ENCODE measurements at regions not wholly inside any gene's neighbourhood (a gene's known extent, or its start where the extent isn't known, plus 50 kb on each side); places are given as distances from the start of the nearest gene placed in this dataset.

- no CpG with 5 or more reads among the region's 7 CpGs for WGBS, 2 donors (ENCODE audit: extremely low coverage in 2 of 2, insufficient read length in 2 of 2, insufficient replicate concordance in 1 of 2)
- H2BK120ac ChIP-seq (ENCODE audit: low read depth, low read length), result no peak overlapping the region
- no peak overlapping the region for H2AFZ ChIP-seq (ENCODE audit: low read length)
- no peaks in the 10 kb centered on the region for H3K27me3 ChIP-seq (ENCODE audit: control insufficient read depth in 3 of 3, insufficient read depth in 3 of 3, low read depth in 1 of 3, low read length in 3 of 3)
- no peak overlapping the region for H3K23ac ChIP-seq (ENCODE audit: low read depth, low read length, poor library complexity)
- H3K9me3 ChIP-seq (replicated peaks in 1 of 2; ENCODE audit: control insufficient read depth in 2 of 2, insufficient read depth in 1 of 2, low read depth in 1 of 2, low read length in 2 of 2), result no peaks in the 10 kb centered on the region
- H3K4me2 ChIP-seq (ENCODE audit: insufficient read depth, low read length, poor library complexity, severe bottlenecking), result no peak overlapping the region
- no peak overlapping the region for H2AK5ac ChIP-seq (ENCODE audit: low read depth, low read length)
- no peak overlapping the region for H2BK12ac ChIP-seq (ENCODE audit: low read length)
- no peaks in the 10 kb centered on the region for H3K79me1 ChIP-seq (ENCODE audit: low read depth, low read length)
- peaks cover 15 to 18% of the 10 kb centered on the region in 2 donors for H3K4me1 ChIP-seq (ENCODE audit: control insufficient read depth in 2 of 2, insufficient read depth in 1 of 2, low read depth in 1 of 2, low read length in 2 of 2)
- H4K8ac ChIP-seq (ENCODE audit: low read depth, low read length), result no peak overlapping the region
- no peak overlapping the region for H2BK5ac ChIP-seq (ENCODE audit: low read length)
- no peaks in the 10 kb centered on the region for H3K36me3 ChIP-seq (replicated peaks in 1 of 2; ENCODE audit: control insufficient read depth in 2 of 2, insufficient read depth in 2 of 2, low read length in 2 of 2)
- no peak overlapping the region for H3K4me3 ChIP-seq (ENCODE audit: low read length in 2 of 2)
- no peak overlapping the region for H3K18ac ChIP-seq (ENCODE audit: low read length)
- no peak overlapping the region for H2BK15ac ChIP-seq (ENCODE audit: low read length)
- H3K9ac ChIP-seq (ENCODE audit: low read depth, low read length, poor library complexity), result no peak overlapping the region
- no peak overlapping the region for H3K4ac ChIP-seq (ENCODE audit: low read length)
- no peak overlapping the region for H3K27ac ChIP-seq (replicated peaks; ENCODE audit: low read length)
- no peak overlapping the region for H3K14ac ChIP-seq (ENCODE audit: low read length)
- no peak for DNase-seq (ENCODE audit: low spot score)
- H4K91ac ChIP-seq (ENCODE audit: low read depth, low read length, poor library complexity), result no peak overlapping the region
Observed at GRCh38 chr3:64351713-64352638, 126.7 kb upstream of the PRICKLE2 start.

GRCh38 chr3:64349551-64349950 is 124.3 kb upstream of the PRICKLE2 start:
- no peak overlapping the region for H2BK12ac ChIP-seq (ENCODE audit: low read length)
- DNase-seq (ENCODE audit: low spot score), result no peak
- no peak overlapping the region for H3K4me2 ChIP-seq (ENCODE audit: insufficient read depth, low read length, poor library complexity, severe bottlenecking)
- no peak overlapping the region for H4K91ac ChIP-seq (ENCODE audit: low read depth, low read length, poor library complexity)
- H3K36me3 ChIP-seq (replicated peaks in 1 of 2; ENCODE audit: control insufficient read depth in 2 of 2, insufficient read depth in 2 of 2, low read length in 2 of 2), result no peaks in the 10 kb centered on the region
- H3K79me1 ChIP-seq (ENCODE audit: low read depth, low read length), result no peaks in the 10 kb centered on the region
- H2BK15ac ChIP-seq (ENCODE audit: low read length), result no peak overlapping the region
- no peak overlapping the region for H2AK5ac ChIP-seq (ENCODE audit: low read depth, low read length)
- no peak overlapping the region for H3K4me3 ChIP-seq (ENCODE audit: low read length in 2 of 2)
- no peak overlapping the region for H4K8ac ChIP-seq (ENCODE audit: low read depth, low read length)
- peaks cover 19 to 22% of the 10 kb centered on the region in 2 donors for H3K4me1 ChIP-seq (ENCODE audit: control insufficient read depth in 2 of 2, insufficient read depth in 1 of 2, low read depth in 1 of 2, low read length in 2 of 2)
- no peaks in the 10 kb centered on the region for H3K27me3 ChIP-seq (ENCODE audit: control insufficient read depth in 3 of 3, insufficient read depth in 3 of 3, low read depth in 1 of 3, low read length in 3 of 3)
- no peak overlapping the region for H3K27ac ChIP-seq (replicated peaks; ENCODE audit: low read length)
- H3K9me3 ChIP-seq (replicated peaks in 1 of 2; ENCODE audit: control insufficient read depth in 2 of 2, insufficient read depth in 1 of 2, low read depth in 1 of 2, low read length in 2 of 2), result no peaks in the 10 kb centered on the region
- H3K9ac ChIP-seq (ENCODE audit: low read depth, low read length, poor library complexity), result no peak overlapping the region
- no peak overlapping the region for H2BK5ac ChIP-seq (ENCODE audit: low read length)
- H2BK120ac ChIP-seq (ENCODE audit: low read depth, low read length), result no peak overlapping the region
- no peak overlapping the region for H2AFZ ChIP-seq (ENCODE audit: low read length)
- no peak overlapping the region for H3K18ac ChIP-seq (ENCODE audit: low read length)
- no CpG with 5 or more reads among the region's 6 CpGs for WGBS, 2 donors (ENCODE audit: extremely low coverage in 2 of 2, insufficient read length in 2 of 2, insufficient replicate concordance in 1 of 2)
- H3K23ac ChIP-seq (ENCODE audit: low read depth, low read length, poor library complexity), result no peak overlapping the region
- H3K4ac ChIP-seq (ENCODE audit: low read length), result no peak overlapping the region
- no peak overlapping the region for H3K14ac ChIP-seq (ENCODE audit: low read length)

GRCh38 chr3:64345371-64345770 is 120.1 kb upstream of the PRICKLE2 start:
- H3K79me1 ChIP-seq (ENCODE audit: low read depth, low read length), result no peaks in the 10 kb centered on the region
- no peaks in the 10 kb centered on the region for H3K9me3 ChIP-seq (replicated peaks in 1 of 2; ENCODE audit: control insufficient read depth in 2 of 2, insufficient read depth in 1 of 2, low read depth in 1 of 2, low read length in 2 of 2)
- no peak overlapping the region for H3K4ac ChIP-seq (ENCODE audit: low read length)
- H3K36me3 ChIP-seq (replicated peaks in 1 of 2; ENCODE audit: control insufficient read depth in 2 of 2, insufficient read depth in 2 of 2, low read length in 2 of 2), result no peaks in the 10 kb centered on the region
- no peak overlapping the region for H2BK15ac ChIP-seq (ENCODE audit: low read length)
- no peak overlapping the region for H3K27ac ChIP-seq (replicated peaks; ENCODE audit: low read length)
- no peak for DNase-seq (ENCODE audit: low spot score)
- no peak overlapping the region for H3K9ac ChIP-seq (ENCODE audit: low read depth, low read length, poor library complexity)
- no peak overlapping the region for H3K23ac ChIP-seq (ENCODE audit: low read depth, low read length, poor library complexity)
- H3K14ac ChIP-seq (ENCODE audit: low read length), result no peak overlapping the region
- no peak overlapping the region for H3K4me3 ChIP-seq (ENCODE audit: low read length in 2 of 2)
- no peak overlapping the region for H2BK5ac ChIP-seq (ENCODE audit: low read length)
- no CpG with 5 or more reads among the region's 2 CpGs for WGBS, 2 donors (ENCODE audit: extremely low coverage in 2 of 2, insufficient read length in 2 of 2, insufficient replicate concordance in 1 of 2)
- H3K4me1 ChIP-seq (ENCODE audit: control insufficient read depth in 2 of 2, insufficient read depth in 1 of 2, low read depth in 1 of 2, low read length in 2 of 2), result peaks cover 18 to 38% of the 10 kb centered on the region in 2 donors
- no peak overlapping the region for H3K18ac ChIP-seq (ENCODE audit: low read length)
- no peak overlapping the region for H3K4me2 ChIP-seq (ENCODE audit: insufficient read depth, low read length, poor library complexity, severe bottlenecking)
- no peak overlapping the region for H2AK5ac ChIP-seq (ENCODE audit: low read depth, low read length)
- no peaks in the 10 kb centered on the region for H3K27me3 ChIP-seq (ENCODE audit: control insufficient read depth in 3 of 3, insufficient read depth in 3 of 3, low read depth in 1 of 3, low read length in 3 of 3)
- H2AFZ ChIP-seq (ENCODE audit: low read length), result no peak overlapping the region
- no peak overlapping the region for H2BK12ac ChIP-seq (ENCODE audit: low read length)
- no peak overlapping the region for H4K91ac ChIP-seq (ENCODE audit: low read depth, low read length, poor library complexity)
- no peak overlapping the region for H4K8ac ChIP-seq (ENCODE audit: low read depth, low read length)
- H2BK120ac ChIP-seq (ENCODE audit: low read depth, low read length), result no peak overlapping the region

GRCh38 chr3:64344721-64345207 is 119.5 kb upstream of the PRICKLE2 start:
- Histone ChIP-seq H4K91ac (ENCODE audit: low read depth, low read length, poor library complexity) (no peak overlapping the region), H3K4me1 (ENCODE audit: control insufficient read depth in 2 of 2, insufficient read depth in 1 of 2, low read depth in 1 of 2, low read length in 2 of 2) (peaks cover 18 to 38% of the 10 kb centered on the region in 2 donors), H3K27ac (replicated peaks; ENCODE audit: low read length) (peak overlapping the region; percentile 11), H3K79me1 (ENCODE audit: low read depth, low read length) (no peaks in the 10 kb centered on the region), H2BK12ac (ENCODE audit: low read length) (no peak overlapping the region), H3K36me3 (replicated peaks in 1 of 2; ENCODE audit: control insufficient read depth in 2 of 2, insufficient read depth in 2 of 2, low read length in 2 of 2) (no peaks in the 10 kb centered on the region), H3K14ac (ENCODE audit: low read length) (no peak overlapping the region), H3K4ac (ENCODE audit: low read length) (no peak overlapping the region), H2BK5ac (ENCODE audit: low read length) (no peak overlapping the region), H3K9me3 (replicated peaks in 1 of 2; ENCODE audit: control insufficient read depth in 2 of 2, insufficient read depth in 1 of 2, low read depth in 1 of 2, low read length in 2 of 2) (no peaks in the 10 kb centered on the region), H3K27me3 (ENCODE audit: control insufficient read depth in 3 of 3, insufficient read depth in 3 of 3, low read depth in 1 of 3, low read length in 3 of 3) (no peaks in the 10 kb centered on the region), H2BK120ac (ENCODE audit: low read depth, low read length) (no peak overlapping the region), H2AFZ (ENCODE audit: low read length) (peak overlapping the region; percentile 61), H4K8ac (ENCODE audit: low read depth, low read length) (no peak overlapping the region), H3K18ac (ENCODE audit: low read length) (peak overlapping the region; percentile 54), H3K9ac (ENCODE audit: low read depth, low read length, poor library complexity) (no peak overlapping the region), H2BK15ac (ENCODE audit: low read length) (no peak overlapping the region), H2AK5ac (ENCODE audit: low read depth, low read length) (no peak overlapping the region), H3K4me2 (ENCODE audit: insufficient read depth, low read length, poor library complexity, severe bottlenecking) (no peak overlapping the region), H3K4me3 (ENCODE audit: low read length in 2 of 2) (no peak overlapping the region), H3K23ac (ENCODE audit: low read depth, low read length, poor library complexity) (no peak overlapping the region)
- WGBS, 2 donors (ENCODE audit: extremely low coverage in 2 of 2, insufficient read length in 2 of 2, insufficient replicate concordance in 1 of 2), result no CpG with 5 or more reads among the region's 4 CpGs
- DNase-seq (ENCODE audit: low spot score), result no peak
